ENCODE measurements at regions not wholly inside any gene's neighbourhood (a gene's known extent, or its start where the extent isn't known, plus 50 kb on each side); places are given as distances from the start of the nearest gene placed in this dataset.

DNA sequence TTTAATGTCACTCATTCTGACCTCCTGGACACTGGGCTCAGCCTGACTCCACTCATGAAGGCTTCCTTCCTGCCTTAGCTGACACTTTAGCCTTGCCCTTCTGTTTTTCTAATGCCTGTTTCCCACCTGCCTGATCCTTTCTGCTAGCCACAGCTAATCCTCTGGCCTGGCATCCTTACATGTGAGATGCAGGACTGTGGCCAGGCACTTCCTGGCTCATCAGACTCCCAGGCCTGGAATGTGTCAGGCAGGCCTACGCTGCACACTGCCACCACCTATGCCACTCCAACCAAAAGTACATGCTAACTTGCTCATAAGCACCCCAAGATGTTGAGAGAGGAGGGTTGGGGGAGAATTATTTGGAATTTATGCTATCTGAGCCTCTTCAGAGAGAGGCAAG is 138.8 kb upstream of the NALF2 start:
- no peak overlapping the region for H3K27ac ChIP-seq (ENCODE audit: low read depth, low read length)
- no peaks in the 10 kb centered on the region for H3K27me3 ChIP-seq (ENCODE audit: insufficient read depth, low read length)
- WGBS = 100% methylated on average over 1 of the region's 1 CpG
- no peaks in the 10 kb centered on the region for H3K9me3 ChIP-seq (ENCODE audit: insufficient read depth, low read depth, low read length)
- no peak overlapping the region for H3K4me3 ChIP-seq (ENCODE audit: low read length)
- no peak overlapping the region for H3K9ac ChIP-seq (ENCODE audit: low read depth, low read length)
- no peaks in the 10 kb centered on the region for H3K4me1 ChIP-seq (ENCODE audit: insufficient read depth, low read length)
- no peaks in the 10 kb centered on the region for H3K36me3 ChIP-seq (ENCODE audit: insufficient read depth, low read length)

DNA sequence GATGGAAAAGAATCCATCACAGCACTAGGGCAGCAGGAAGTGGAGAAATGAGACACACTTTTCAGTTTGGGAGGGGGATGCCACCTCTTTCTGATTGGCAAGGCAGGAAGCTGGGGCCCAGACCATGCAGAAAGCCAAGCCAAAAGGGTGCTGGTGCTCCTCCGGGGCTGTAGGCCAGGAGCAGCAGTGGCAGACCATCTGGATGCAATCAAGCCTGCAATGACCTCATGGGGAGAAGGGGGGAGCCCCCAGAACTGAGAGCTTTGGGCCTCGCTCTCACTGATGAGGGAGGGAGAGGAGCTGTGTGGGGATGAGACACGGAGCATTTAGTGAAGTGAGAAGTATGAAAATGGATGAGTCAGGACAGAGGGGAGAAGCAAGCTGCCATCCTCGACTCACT is 141.3 kb upstream of the NALF2 start:
- Histone ChIP-seq H3K4me1 (ENCODE audit: insufficient read depth, low read length) (no peaks in the 10 kb centered on the region), H3K27ac (ENCODE audit: low read depth, low read length) (no peak overlapping the region), H3K9me3 (ENCODE audit: insufficient read depth, low read depth, low read length) (no peaks in the 10 kb centered on the region), H3K4me3 (ENCODE audit: low read length) (no peak overlapping the region), H3K36me3 (ENCODE audit: insufficient read depth, low read length) (no peaks in the 10 kb centered on the region), H3K27me3 (ENCODE audit: insufficient read depth, low read length) (no peaks in the 10 kb centered on the region), H3K9ac (ENCODE audit: low read depth, low read length) (no peak overlapping the region)
- 90% methylated on average over 4 of the region's 4 CpGs for WGBS

DNA sequence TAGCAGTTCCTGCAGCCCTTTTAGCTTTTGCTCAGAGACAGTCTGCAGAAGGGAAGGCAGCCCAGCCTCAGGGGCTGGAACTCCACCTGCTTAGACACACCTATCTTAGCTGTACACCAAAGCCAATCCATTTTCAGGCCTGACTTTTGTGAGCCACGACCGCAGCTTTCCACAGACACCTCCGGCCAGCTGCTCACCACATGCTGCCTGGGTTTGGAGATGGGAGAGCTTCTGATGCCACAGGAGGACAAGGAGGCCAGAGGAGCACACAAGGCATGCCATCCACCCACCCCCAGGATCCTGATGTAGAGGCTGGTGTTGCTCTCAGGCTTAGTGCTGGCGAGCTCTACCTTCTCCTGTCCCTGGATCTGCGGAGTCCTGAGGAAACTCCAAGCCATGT is 141.8 kb upstream of the NALF2 start:
- Histone ChIP-seq H3K9me3 (ENCODE audit: insufficient read depth, low read depth, low read length) (no peaks in the 10 kb centered on the region), H3K36me3 (ENCODE audit: insufficient read depth, low read length) (no peaks in the 10 kb centered on the region), H3K27me3 (ENCODE audit: insufficient read depth, low read length) (no peaks in the 10 kb centered on the region), H3K4me3 (ENCODE audit: low read length) (no peak overlapping the region), H3K27ac (ENCODE audit: low read depth, low read length) (no peak overlapping the region), H3K4me1 (ENCODE audit: insufficient read depth, low read length) (no peaks in the 10 kb centered on the region), H3K9ac (ENCODE audit: low read depth, low read length) (no peak overlapping the region)
- WGBS = 70% methylated on average over 5 of the region's 5 CpGs

DNA sequence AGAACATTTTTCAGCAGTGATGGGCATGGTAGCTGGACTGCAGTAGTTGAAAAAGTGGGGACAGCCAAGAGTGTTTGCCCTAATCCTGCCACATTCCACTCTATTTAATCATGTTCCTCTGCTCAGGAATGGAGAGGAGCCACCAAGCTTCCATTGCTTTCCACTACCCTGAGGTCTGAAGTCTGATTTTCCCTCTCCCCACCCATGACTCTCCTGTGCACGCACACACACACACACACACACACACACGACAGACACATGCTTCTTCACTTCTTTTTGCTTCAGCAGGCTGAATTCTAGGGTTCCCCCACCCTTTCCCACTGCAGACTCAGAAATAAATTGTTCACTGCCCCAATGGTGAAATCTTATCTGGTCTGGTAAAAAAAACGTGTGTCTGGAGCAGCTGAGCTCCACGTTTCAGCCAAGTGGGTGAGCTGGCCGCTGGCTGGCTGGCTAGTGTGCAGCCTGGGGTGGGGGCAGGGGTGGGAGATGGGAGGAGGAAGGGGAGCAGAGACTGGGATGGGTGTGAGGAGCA is 142.7 kb upstream of the NALF2 start:
- H3K4me3 ChIP-seq (ENCODE audit: low read length) = no peak overlapping the region
- H3K4me1 ChIP-seq (ENCODE audit: insufficient read depth, low read length) = no peaks in the 10 kb centered on the region
- 46% methylated on average over 5 of the region's 5 CpGs for WGBS
- no peaks in the 10 kb centered on the region for H3K9me3 ChIP-seq (ENCODE audit: insufficient read depth, low read depth, low read length)
- H3K36me3 ChIP-seq (ENCODE audit: insufficient read depth, low read length) = no peaks in the 10 kb centered on the region
- no peak overlapping the region for H3K27ac ChIP-seq (ENCODE audit: low read depth, low read length)
- H3K9ac ChIP-seq (ENCODE audit: low read depth, low read length) = no peak overlapping the region
- no peaks in the 10 kb centered on the region for H3K27me3 ChIP-seq (ENCODE audit: insufficient read depth, low read length)

DNA sequence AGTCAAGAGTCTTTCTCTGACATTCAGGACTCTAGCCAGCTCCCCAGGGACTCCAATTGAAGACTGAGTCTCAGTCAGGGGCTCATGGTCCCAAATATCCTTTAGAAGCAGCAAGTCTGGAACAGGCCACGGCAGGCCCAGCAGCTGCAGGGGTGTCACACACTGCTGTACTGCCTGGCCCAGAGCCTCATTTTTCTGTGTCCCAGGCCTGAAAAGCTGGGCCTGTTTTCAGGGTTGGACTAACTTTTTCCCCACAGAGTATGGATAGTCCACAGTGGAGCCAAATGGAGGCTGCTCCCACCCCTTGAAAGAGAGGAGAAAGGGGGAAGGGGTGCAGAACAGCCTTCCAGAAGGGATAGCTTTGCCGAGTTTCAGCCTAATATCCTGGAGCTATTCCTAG is 146.8 kb upstream of the NALF2 start:
- H3K4me3 ChIP-seq (ENCODE audit: low read length) = no peak overlapping the region
- 76% methylated on average over 2 of the region's 2 CpGs for WGBS
- no peaks in the 10 kb centered on the region for H3K36me3 ChIP-seq (ENCODE audit: insufficient read depth, low read length)
- no peak overlapping the region for H3K27ac ChIP-seq (ENCODE audit: low read depth, low read length)
- no peaks in the 10 kb centered on the region for H3K9me3 ChIP-seq (ENCODE audit: insufficient read depth, low read depth, low read length)
- no peaks in the 10 kb centered on the region for H3K4me1 ChIP-seq (ENCODE audit: insufficient read depth, low read length)
- no peak overlapping the region for H3K9ac ChIP-seq (ENCODE audit: low read depth, low read length)
- H3K27me3 ChIP-seq (ENCODE audit: insufficient read depth, low read length) = no peaks in the 10 kb centered on the region

DNA sequence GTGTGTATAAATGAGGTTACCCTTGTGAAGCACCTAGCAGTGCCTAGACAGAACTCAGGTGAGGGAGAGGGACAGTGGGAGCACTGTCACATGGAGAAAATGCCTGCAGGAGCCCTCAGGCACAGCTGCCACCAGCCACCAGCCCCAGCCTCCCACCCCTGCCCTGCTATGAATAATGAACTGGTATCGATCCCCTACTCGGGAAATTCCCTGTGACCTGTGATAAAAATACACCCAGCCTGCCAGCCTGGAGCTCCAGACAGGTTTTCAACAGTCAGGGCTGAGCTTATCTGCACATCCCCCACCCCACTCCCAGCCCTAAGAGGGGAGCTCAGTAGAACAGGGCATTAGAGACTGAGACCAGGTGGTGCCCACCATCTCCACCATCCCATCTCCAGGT is 159.6 kb upstream of the PJA1 start:
- H3K27ac ChIP-seq (ENCODE audit: low read depth, low read length) = no peak overlapping the region
- H3K4me1 ChIP-seq (ENCODE audit: insufficient read depth, low read length) = no peaks in the 10 kb centered on the region
- WGBS = 86% methylated on average over 2 of the region's 2 CpGs
- no peak overlapping the region for H3K9ac ChIP-seq (ENCODE audit: low read depth, low read length)
- H3K27me3 ChIP-seq (ENCODE audit: insufficient read depth, low read length) = no peaks in the 10 kb centered on the region
- H3K4me3 ChIP-seq (ENCODE audit: low read length) = no peak overlapping the region
- no peaks in the 10 kb centered on the region for H3K9me3 ChIP-seq (ENCODE audit: insufficient read depth, low read depth, low read length)
- no peaks in the 10 kb centered on the region for H3K36me3 ChIP-seq (ENCODE audit: insufficient read depth, low read length)

DNA sequence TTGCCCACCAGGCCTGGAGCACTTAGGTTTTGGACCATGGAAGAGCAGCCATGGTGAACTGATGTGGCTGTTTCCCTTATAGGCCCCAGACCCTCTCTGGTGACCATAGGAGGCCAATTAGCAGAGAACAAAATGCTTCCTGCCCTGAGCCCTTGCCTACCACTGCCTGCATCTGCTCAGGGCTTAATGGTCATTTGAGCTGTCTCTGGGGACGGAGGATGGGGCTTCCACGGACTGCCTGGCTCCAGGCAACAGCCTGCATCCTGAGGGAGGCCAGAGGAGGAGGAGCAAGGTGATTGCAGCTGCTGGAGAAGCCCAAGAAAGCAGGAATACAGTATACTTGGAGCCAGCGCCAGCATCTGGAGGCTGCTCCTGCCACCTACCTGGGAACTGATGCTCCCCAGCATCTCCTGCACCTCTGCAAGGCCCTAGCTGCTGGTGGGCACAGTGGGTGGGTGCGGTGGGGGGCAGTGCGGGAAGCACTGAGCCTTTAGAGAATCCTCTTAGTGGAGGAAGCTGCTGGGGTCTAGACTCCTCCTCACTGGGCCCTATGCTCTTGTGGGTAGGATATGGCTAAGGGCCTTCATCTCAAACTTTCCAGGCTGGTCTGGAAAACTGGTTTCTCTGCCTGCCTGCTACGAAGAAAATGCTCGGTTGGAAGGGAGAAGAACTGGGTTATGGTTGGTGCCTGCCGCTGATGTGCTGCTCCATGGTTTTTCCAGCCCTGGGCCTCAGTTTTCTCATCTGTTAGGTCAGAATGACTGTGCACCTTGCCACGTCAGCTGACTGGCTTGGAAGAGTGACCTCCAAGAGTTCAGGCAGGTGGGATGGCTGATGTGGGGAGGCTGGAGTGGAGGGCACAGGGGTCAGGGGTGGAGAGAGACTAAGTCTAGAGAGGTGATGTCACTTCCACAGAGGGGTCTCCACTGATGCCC is 158.8 kb upstream of the PJA1 start:
- Histone ChIP-seq H3K27me3 (ENCODE audit: insufficient read depth, low read length) (no peaks in the 10 kb centered on the region), H3K9ac (ENCODE audit: low read depth, low read length) (no peak overlapping the region), H3K27ac (ENCODE audit: low read depth, low read length) (no peak overlapping the region), H3K4me1 (ENCODE audit: insufficient read depth, low read length) (peaks cover 7% of the 10 kb centered on the region; the same call in 1 of the 2 replicates), H3K4me3 (ENCODE audit: low read length) (no peak overlapping the region), H3K36me3 (ENCODE audit: insufficient read depth, low read length) (no peaks in the 10 kb centered on the region), H3K9me3 (ENCODE audit: insufficient read depth, low read depth, low read length) (no peaks in the 10 kb centered on the region)
- 72% methylated on average over 9 of the region's 9 CpGs for WGBS

DNA sequence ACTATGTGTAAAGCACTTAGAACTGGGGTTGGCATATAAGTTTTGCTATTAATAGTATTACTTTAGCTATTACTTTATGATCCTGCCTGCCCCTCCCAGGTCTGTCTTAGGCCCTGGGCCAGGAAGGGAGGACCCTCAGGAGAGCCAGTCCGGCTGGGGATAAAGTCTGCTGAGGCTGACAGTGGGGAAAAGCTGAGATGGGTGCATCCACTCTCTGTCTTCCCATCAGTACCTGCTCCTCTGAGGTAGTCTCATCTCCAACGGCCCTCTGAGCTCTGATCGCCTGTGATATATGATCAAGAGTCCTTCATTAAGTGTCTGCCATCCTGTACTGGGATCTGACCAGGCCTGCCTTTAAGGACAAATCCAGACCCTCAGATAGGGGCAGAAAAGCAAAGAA is 156.5 kb upstream of the PJA1 start:
- Histone ChIP-seq H3K27ac (ENCODE audit: low read depth, low read length) (no peak overlapping the region), H3K27me3 (ENCODE audit: insufficient read depth, low read length) (no peaks in the 10 kb centered on the region), H3K4me3 (ENCODE audit: low read length) (no peak overlapping the region), H3K9me3 (ENCODE audit: insufficient read depth, low read depth, low read length) (no peaks in the 10 kb centered on the region), H3K36me3 (ENCODE audit: insufficient read depth, low read length) (no peaks in the 10 kb centered on the region), H3K4me1 (ENCODE audit: insufficient read depth, low read length) (peaks cover 17% of the 10 kb centered on the region), H3K9ac (ENCODE audit: low read depth, low read length) (no peak overlapping the region)
- 95% methylated on average over 2 of the region's 3 CpGs for WGBS

DNA sequence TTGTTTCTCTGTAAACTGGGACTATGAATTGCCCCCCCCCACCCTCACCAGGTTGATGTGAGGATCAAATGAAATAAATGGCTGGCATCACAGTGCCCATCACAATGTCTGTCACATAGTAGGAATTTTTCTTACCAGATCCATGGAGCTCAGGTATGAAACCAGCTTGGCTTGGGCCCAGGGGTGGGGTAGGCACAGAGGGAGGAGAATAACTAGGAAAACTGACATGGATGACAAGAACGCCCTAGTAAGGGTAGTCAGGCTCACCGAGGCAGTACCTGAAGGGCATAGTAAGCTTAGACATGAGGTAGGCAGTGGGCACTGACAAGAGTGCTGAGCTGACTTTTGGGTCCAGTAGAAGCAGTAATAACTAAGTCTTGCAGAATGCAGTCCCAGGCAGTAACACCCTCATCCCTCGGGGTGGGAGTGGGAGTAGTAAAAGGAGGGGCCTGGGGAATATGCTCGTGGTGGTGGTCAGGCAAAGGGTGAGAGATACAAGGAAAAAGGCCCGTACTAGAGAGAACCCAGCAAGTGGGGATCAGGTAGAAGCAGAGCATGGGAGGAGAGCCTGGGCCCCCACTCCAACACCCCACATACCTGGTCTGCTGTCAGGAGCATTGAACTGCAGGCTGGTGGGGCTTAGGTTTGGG is 155.9 kb upstream of the PJA1 start:
- 83% methylated on average over 4 of the region's 5 CpGs for WGBS

DNA sequence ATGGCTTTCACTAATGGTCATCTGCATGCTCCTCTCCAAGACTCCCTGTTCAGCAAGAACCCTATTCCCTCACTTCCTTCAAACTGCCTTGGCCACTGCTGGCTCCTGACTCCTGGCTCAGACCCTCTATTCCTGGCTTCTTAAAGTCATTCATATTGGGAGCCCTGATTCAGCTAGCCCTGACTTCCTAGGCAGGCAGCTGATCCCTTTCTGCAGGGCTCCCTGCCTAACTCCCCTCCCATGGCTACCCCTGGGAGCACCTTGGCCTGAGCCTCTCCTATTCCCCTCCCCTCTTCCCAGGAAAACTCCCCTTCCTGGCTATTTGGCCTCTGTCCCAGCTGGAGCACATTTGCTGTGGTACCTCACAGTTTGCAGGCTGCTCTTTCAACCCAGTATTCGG is 154.9 kb upstream of the PJA1 start:
- Histone ChIP-seq H3K36me3 (ENCODE audit: insufficient read depth, low read length) (no peaks in the 10 kb centered on the region), H3K4me1 (ENCODE audit: insufficient read depth, low read length) (peaks cover 20% of the 10 kb centered on the region), H3K9me3 (ENCODE audit: insufficient read depth, low read depth, low read length) (no peaks in the 10 kb centered on the region), H3K27ac (ENCODE audit: low read depth, low read length) (no peak overlapping the region), H3K4me3 (ENCODE audit: low read length) (no peak overlapping the region), H3K27me3 (ENCODE audit: insufficient read depth, low read length) (no peaks in the 10 kb centered on the region), H3K9ac (ENCODE audit: low read depth, low read length) (no peak overlapping the region)
- WGBS = 78% methylated on average over 1 of the region's 1 CpG

More for the DNA sequence above, 155.9 kb upstream of the PJA1 start:
- H3K36me3 ChIP-seq (ENCODE audit: insufficient read depth, low read length) = no peaks in the 10 kb centered on the region
- H3K4me3 ChIP-seq (ENCODE audit: low read length) = no peak overlapping the region
- H3K27me3 ChIP-seq (ENCODE audit: insufficient read depth, low read length) = no peaks in the 10 kb centered on the region
- no peak overlapping the region for H3K27ac ChIP-seq (ENCODE audit: low read depth, low read length)
- H3K4me1 ChIP-seq (ENCODE audit: insufficient read depth, low read length) = peaks cover 17% of the 10 kb centered on the region
- no peaks in the 10 kb centered on the region for H3K9me3 ChIP-seq (ENCODE audit: insufficient read depth, low read depth, low read length)
- no peak overlapping the region for H3K9ac ChIP-seq (ENCODE audit: low read depth, low read length)

DNA sequence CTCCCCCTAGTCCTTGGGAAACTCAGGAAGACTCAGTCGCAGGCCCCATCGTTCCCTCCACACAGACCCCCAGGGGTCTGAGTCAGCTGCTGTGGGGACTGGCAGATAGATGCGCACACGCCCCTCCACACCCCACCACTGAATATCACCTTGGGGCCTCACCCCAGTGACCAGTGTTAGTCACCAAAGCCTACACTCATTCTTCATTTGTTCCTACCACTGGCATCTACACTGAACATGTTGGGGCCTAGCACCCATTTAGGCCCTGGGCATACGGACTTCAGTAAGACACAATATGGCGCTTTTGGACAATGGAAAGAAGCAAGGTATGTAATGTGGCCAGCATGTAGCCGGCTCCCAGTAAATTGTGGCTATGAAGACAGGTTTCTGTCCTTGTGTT is 154.1 kb upstream of the PJA1 start:
- no peak overlapping the region for H3K9ac ChIP-seq (ENCODE audit: low read depth, low read length)
- H3K36me3 ChIP-seq (ENCODE audit: insufficient read depth, low read length) = no peaks in the 10 kb centered on the region
- peaks cover 26% of the 10 kb centered on the region for H3K4me1 ChIP-seq (ENCODE audit: insufficient read depth, low read length)
- no peak overlapping the region for H3K27ac ChIP-seq (ENCODE audit: low read depth, low read length)
- no peaks in the 10 kb centered on the region; the same call in 1 of the 2 replicates for H3K27me3 ChIP-seq (ENCODE audit: insufficient read depth, low read length)
- H3K9me3 ChIP-seq (ENCODE audit: insufficient read depth, low read depth, low read length) = no peaks in the 10 kb centered on the region
- H3K4me3 ChIP-seq (ENCODE audit: low read length) = no peak overlapping the region
- 70% methylated on average over 7 of the region's 7 CpGs for WGBS
